ENCODE measurements at regions not wholly inside any gene's neighbourhood (a gene's known extent, or its start where the extent isn't known, plus 50 kb on each side); places are given as distances from the start of the nearest gene placed in this dataset.

DNA sequence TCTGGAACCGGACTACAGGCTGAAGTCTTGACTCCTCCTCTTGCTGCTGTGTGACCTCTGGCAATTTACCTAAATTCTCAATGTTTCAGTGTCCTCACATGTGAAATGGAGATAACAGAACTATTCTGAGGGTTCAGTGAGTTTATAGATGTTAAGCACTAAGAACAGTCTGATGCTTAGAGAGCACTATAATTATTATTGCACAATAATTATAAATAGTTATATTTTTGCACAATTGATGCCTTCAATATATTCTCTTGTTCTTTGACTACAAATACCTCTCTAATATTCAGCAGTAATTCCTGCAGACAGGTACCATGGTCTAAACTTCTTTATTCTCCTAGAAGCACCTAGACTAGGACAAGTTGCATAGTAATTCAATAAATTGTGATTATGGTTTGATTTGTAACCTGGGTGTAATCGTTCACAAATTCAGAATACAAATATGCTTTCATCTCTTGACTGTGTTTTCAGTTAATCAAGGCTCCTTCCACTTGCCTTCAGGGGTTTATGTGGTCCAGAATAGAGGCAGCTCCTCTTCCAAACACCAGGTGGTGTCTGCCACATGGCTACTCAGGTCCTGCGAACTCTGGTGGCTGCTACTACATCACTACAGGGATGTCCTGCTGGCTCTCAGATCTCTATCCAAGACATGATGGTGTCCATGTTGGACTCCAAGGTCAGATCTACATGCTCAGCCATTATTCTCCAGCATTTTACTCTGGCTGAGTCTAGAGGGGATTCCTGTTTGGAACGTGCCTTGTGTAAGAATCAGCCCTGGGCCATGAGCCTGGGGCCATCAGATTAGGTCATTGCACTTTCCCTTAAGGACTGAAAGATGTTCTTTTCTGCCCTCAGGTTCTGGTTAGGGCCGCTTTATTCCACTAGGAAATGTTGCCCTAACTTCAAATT is 103.4 kb downstream of the QRFPR start:
- no peak for DNase-seq

- DNase-seq: no peak
Measured at GRCh38 chr4:121273191-121273590, 107.6 kb downstream of the QRFPR start.

- no peak for DNase-seq
Measured at GRCh38 chr4:121272526-121272925, 108.3 kb downstream of the QRFPR start.

DNA sequence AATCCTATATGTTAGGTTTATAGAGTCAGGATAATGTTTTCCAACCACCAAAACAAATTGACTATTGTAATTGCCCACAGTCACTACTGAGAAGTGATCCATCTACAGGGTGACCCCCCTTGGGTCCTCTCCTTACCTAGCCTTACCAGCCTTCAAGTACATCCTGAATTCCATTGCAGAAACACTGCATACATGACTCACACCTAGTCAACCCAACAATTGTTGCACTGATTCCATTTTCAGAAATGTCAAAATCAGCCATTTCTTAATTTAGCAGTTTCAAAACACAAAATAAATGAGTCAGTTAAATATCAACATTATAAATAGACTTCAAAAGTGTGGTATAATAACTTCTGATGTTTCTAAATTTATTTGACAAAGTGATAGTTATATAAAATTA is 106.3 kb upstream of the TNIP3 start:
- DNase-seq: no peak

GRCh38 chr4:121269001-121269400 is 104.9 kb upstream of the TNIP3 start:
- DNase-seq: no peak

DNA sequence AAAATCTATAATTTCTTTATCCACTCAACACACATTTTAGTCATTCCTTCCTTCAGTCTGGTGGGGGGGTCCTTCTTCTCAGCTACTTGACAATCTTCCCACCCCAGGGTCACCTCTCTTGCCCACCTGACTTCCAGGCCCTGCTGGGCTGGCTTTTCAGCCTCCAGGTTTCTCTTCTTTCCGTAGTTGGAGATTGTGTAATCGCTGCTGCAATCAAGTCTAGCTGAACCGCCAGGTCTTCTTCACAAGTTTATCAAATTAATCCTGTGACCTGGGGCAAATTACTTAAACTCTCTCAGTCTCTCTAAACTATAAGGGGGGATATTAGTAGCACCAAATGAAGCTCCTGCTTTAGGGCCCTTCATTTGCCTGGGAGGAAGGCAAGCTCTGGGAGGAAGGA is 102.9 kb upstream of the TNIP3 start:
- DNase-seq: no peak

- DNase-seq: no peak
Measured at GRCh38 chr4:121256887-121257466, 92.9 kb upstream of the TNIP3 start.

DNA sequence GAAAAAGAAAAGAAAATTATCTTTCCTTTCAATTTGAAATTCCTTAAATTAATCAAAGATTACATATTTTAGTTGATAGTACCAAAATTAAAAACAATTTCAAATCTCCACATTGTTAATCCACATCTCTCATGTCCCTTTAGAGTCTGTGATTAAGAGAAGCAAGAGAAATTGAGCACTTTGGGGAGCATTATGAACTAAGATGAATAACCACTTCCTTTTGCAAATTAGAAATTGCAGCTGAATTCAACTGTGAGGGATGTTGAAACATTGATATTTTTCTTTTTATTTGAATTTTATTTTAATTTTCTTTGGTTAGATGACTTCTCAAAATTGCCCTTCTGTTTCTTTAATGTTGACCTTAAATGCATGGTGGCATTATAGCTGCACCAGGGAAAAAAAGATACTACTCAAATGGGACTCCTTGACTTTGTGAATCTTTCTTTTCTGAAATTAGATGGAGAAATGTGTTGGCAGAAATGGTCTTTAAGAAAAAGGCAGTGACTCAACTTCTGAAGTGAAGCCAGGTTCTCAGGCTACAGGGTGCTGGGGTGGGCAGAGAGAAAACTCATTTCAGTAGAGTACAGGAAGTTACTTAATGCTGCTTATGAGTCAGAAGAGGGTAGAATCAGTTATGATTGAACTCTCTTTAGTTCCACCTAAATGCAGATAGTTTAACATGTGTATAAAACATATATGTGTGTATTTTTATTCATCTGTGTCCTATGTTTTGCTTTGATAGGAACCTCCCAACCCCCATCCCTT is 92.0 kb upstream of the TNIP3 start:
- DNase-seq: no peak

GRCh38 chr4:121253961-121254360 is 89.8 kb upstream of the TNIP3 start:
- no peak for DNase-seq

DNA sequence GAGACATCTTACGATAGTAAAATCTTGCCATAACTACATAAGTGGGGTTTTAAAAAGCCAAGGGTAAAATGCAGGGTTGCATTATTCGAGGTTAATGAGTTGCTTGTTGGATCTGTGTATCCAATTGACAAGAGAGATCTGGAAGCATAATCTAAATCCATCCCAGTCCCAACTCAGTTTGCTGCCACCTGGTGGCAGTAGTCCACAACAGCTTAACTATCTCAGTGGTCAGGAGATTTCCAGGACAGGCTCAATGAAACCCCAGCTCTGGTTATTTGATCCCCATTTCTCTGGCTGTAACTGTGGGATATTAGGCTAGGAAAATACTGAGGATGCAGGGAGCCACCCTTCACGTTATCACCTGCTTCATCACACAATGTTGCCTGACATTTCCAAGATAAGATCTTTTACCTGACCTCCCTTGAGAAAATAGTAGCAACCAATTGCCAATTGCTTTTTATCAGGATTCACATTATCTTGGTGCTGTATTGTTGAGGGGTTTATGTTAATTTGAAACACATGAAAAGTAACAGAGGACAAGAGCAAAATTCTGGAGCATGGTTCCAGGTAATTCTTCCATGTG is 88.2 kb upstream of the TNIP3 start:
- DNase-seq: peak; percentile 58

DNA sequence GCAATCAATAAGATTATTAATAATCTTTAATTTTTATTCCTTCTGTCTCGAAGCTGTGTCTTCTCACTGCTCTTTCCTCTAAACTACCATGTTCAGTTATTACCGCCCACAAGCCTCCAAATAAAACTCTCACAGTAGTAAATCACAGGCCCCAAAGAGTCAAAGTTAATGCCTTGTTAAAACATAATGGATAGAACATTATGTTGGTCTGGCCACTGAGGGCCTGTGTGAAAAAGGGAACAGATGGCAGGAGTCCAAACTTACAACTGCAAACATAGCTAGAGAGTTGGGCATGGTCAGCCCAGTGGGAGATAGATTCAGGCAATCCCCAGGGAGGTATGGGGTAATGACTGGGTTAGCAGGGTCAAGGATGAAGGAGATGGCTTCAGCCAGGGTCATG is 84.6 kb upstream of the TNIP3 start:
- no peak for DNase-seq

- DNase-seq: no peak
Measured at GRCh38 chr4:121246698-121247097, 82.6 kb upstream of the TNIP3 start.

DNA sequence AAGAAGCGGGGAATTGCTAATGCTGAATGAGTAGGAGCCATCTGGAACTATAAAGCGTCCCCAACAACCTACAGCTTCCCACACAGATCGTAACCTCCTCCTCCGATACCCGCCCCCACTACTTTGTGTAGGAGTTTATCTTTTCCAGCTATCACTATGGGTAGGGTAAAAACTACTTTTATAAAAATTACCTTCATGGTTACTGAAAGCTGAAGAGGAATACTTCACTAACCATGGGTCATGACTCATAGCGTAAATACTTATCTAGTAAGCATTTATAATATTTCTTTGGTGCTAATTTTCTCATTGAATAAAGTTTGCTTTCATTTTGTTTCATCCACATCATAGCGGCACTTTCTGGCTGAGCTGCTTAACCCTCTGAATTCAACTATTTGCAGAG is 79.4 kb upstream of the TNIP3 start:
- DNase-seq: no peak

- DNase-seq: no peak
Measured at GRCh38 chr4:121242188-121242750, 78.1 kb upstream of the TNIP3 start.

- DNase-seq: no peak
Measured at GRCh38 chr4:121239951-121240350, 75.8 kb upstream of the TNIP3 start.

DNA sequence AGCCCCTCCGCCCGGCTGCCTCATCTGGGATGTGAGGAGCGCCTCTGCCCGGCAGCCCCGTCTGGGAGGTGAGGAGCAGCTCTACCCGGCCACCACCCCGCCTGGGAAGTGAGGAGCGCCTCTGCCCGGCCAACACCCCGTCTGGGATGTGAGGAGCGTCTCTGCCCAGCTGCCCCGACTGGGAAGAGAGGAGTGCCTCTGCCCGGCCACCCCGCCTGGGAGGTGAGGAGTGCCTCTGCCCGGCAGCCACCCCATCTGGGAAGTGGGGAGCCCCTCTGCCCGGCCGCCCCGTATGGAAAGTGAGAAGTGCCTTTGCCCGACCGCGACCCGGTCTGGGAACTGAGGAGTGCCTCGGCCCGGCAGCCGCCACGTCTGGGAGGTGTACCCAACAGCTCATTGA is 74.3 kb upstream of the TNIP3 start:
- DNase-seq: no peak

- no peak for DNase-seq
Measured at GRCh38 chr4:121237069-121237399, 72.9 kb upstream of the TNIP3 start.

DNA sequence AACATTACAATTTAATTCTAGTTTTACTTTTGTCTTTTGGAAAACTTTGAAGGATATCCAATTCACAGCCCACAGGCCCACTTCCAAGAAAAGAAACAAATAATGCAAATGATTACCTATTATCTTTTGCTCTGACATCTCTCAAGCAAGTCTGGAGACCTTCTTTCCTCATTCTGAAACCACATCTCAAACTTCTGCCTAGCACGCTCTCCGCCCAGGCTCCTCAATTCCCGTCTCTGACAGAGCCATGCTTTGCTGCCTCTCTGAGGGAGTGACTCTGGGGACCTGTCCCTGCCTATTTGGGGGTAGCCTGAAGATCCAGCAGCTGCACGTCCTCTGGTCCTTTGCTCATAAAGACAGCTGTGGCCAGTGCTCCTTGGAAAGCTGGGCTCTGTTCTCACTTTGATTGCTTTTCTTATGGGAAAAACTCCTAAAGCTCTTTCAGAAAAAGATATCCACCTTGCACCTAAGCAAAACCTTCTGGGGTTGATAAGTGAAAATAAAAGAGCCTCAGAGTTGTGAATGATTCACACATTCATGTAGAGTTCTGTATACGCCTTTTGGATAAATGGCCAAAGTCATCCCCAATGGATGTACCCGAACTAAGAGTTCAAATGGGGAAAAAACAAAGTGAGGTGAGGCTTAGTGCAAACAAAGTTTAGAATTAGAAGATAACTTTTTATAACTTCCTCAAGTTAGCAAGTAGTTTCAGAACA is 72.4 kb upstream of the TNIP3 start:
- DNase-seq: no peak

- no peak for DNase-seq
Measured at GRCh38 chr4:121233982-121234381, 69.9 kb upstream of the TNIP3 start.

DNA sequence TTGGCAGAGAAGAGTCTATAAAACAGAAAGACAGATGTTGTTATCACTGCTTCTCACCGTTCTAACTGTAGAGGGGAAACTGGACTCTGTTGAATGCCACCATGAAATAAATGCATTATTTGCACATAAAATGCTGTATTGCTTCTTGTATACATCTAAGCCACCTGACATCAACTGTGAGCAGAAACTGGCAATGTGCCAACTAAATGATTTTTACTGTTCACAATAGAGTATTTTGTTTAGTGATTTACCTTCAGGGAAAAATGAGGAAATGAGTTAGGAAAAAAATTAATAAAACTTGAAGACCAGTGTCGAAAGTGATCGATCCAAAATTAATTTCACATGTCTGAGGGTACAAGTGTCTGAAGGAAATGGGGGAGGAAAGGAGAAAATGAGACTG is 65.9 kb upstream of the TNIP3 start:
- no peak for DNase-seq

DNA sequence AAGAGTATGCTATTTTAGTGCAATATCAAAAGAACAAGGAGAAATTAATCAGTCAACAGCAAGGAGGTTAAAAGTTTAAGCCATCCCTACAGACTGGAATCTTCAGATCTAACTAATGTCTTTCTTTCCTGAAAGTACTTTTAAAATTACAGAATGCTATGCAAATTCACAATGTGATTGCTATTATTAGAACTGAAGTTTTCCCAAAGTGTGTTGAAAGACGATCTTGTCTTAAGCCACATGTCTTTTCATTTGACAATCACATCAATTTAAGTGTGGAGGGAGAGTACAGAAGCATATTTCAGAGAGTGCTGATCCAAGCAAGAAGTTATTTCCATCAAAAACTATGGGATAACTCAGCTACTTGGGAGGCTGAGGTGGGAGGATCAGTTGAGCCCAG is 64.7 kb upstream of the TNIP3 start:
- no peak for DNase-seq

- DNase-seq: no peak
Measured at GRCh38 chr4:121227341-121227792, 63.2 kb upstream of the TNIP3 start.

GRCh38 chr4:121226362-121226761 is 62.2 kb upstream of the TNIP3 start:
- no peak for DNase-seq
